ENCODE measurements at regions not wholly inside any gene's neighbourhood (a gene's known extent, or its start where the extent isn't known, plus 50 kb on each side); places are given as distances from the start of the nearest gene placed in this dataset.
"Not testable (repeated sequence)": the region's sequence is repeated elsewhere in the genome, so short reads cannot be mapped to it uniquely, and the experiment has no call there.

GRCh38 chr5:74536658-74537057 is 103.9 kb downstream of the ENC1 start:
- intact Hi-C loops (cut with DNase I, micrococcal nuclease) = no loop called here
- ATAC-seq = no peak
- DNase-seq = no peak

DNA sequence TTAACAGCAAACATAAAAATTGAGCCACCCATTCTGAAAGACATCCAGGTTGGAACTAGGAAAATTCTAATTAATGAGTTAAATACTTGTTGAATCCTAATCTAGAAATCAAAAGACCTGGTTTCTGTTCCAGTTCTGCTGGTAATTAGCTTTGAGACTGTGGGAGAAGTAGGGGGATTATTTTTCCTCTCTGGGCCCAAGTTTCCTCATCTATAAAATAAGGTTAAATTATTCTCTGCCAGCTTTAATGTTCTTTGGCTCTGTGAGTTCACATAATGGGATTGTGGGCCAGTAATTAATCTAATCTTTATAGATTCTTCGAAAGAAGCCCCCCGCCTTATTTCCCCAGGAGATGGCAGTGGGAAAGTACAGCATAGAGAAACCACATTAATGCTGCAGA is 104.6 kb downstream of the ENC1 start:
- no peak for DNase-seq
- intact Hi-C loops (cut with DNase I, micrococcal nuclease) = no loop called here

DNA sequence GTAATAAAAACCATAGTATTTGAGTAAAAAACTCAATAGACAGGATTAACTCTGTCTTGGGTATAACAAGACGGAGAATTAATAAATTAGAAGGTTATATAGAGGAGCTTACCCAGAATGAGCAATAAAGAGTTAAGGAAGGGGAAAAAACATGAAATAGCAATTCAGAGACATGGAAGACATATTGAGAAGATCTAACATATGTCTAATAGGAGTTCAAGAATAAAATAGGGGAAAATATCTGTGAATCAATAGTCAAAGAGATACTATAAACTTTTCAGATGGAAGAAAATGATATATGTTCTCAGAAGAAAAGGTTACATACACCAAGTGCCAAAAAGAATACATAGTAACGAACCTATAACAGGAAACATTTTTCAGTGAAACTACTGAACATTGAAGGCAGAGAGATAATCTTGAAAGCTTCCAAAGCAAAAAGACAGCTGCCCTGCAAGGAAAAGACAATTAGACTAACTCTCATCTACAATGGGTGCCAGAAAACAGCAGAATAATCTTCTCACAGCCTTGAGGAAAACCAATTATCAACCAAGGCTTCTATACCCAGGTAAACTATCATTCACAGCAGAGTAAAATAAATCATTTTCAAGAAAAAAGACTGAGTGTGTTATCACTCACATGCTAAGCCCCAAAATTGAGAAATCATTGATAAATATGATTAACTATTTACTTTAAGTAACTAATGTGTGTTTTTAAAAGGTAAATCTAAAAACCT is 106.0 kb downstream of the ENC1 start:
- intact Hi-C loops (cut with DNase I, micrococcal nuclease) = no loop called here
- no peak for DNase-seq
- no peak for ATAC-seq

More for the DNA sequence above, 104.6 kb downstream of the ENC1 start:
- ATAC-seq = no peak

- intact Hi-C loops (cut with DNase I, micrococcal nuclease) = no loop called here
- DNase-seq = no peak
- ATAC-seq = no peak
These were observed 110.0 kb downstream of the ENC1 start for GRCh38 chr5:74530326-74531050.

GRCh38 chr5:74529101-74529500 is 111.4 kb downstream of the ENC1 start:
- DNase-seq (no peak), ATAC-seq (no peak)
- intact Hi-C loops (cut with DNase I, micrococcal nuclease) = no loop called here

- intact Hi-C loops (cut with DNase I, micrococcal nuclease) = no loop called here
- DNase-seq (no peak), ATAC-seq (no peak)
These were observed 114.4 kb downstream of the ENC1 start for GRCh38 chr5:74526111-74526510.

GRCh38 chr5:74524767-74525166 is 115.8 kb downstream of the ENC1 start:
- DNase-seq, ATAC-seq: not testable (repeated sequence)

GRCh38 chr5:74523698-74524097 is 116.8 kb downstream of the ENC1 start:
- DNase-seq; ATAC-seq; intact Hi-C loops (cut with DNase I, micrococcal nuclease): not testable (repeated sequence)

More at GRCh38 chr5:74524767-74525166, 115.8 kb downstream of the ENC1 start:
- intact Hi-C loops (cut with DNase I, micrococcal nuclease) = not testable (repeated sequence)

GRCh38 chr5:74522838-74523237 is 117.7 kb downstream of the ENC1 start:
- intact Hi-C loops (cut with DNase I, micrococcal nuclease); ATAC-seq; DNase-seq: not testable (repeated sequence)

DNA sequence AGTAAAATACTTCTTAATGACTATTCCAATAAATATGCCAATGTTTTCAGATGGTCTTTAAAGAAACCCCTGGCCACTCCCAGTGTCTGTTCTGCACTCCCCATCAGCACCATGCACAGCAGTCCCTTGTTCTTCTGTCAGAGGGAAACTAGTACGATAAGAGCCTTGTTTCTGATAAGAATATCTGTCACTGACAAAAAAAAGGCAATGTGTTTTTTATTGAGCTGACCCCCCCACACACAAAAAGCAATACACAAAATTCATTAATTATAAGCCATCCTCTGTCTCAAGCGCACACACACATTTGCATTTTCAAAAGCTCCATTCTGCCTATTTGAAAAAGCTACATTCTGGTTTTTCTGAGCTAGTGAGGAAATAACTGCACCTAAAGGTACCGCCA is 119.1 kb downstream of the ENC1 start:
- ATAC-seq (no peak), DNase-seq (no peak)
- intact Hi-C loops (cut with DNase I, micrococcal nuclease) = no loop called here

- DNase-seq (no peak), ATAC-seq (no peak)
- intact Hi-C loops (cut with DNase I, micrococcal nuclease) = no loop called here
These were observed 120.8 kb downstream of the ENC1 start for GRCh38 chr5:74519679-74520078.

DNA sequence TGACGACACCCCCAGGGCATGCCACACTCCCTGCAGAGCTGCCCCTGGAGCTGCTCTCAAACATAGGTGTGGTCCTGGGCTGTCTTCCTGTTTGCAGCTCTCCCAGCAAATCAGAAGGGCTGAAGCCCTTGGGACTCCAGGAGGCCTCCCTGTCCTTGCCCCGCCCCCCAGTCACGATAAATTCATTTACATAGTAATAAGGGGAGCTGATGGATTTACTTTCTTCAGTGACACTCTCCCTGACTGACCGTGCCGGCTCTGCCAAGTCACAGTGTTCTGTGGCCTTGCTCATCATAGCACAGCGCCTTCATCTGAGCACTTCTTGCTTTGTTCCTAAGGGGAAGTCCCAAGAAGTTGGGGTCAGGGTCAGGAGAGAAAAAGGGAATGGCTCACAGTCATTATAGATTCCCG is 121.4 kb downstream of the ENC1 start:
- DNase-seq (peak; percentile 28 to 29), ATAC-seq (peak; percentile 81)
- intact Hi-C loops (cut with DNase I, micrococcal nuclease) = no loop called here

- intact Hi-C loops (cut with DNase I, micrococcal nuclease) = no loop called here
- no peak for ATAC-seq
- DNase-seq = no peak
These were observed 122.8 kb downstream of the ENC1 start for GRCh38 chr5:74517700-74518099.

DNA sequence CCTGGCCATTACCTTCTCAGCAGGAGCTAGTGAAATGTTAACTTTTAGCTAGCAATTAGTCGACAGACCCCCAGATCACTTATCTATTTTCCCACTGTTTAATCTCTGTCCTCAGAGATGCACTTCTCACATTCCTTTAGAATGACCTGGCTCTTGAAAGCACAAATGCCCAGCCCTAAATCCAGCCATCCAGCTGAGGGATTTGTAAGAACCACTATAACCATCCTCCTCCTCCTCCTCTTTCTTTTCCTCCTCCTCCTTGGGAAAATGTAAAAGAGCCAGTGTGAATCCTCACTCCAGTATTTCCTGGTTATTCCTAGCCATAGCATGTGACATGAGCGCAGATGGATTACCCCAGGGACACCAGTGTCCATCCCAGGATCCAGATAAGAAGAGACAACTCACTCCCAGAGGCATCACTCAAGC is 124.3 kb downstream of the ENC1 start:
- DNase-seq = no peak
- intact Hi-C loops (cut with DNase I, micrococcal nuclease) = no loop called here

DNA sequence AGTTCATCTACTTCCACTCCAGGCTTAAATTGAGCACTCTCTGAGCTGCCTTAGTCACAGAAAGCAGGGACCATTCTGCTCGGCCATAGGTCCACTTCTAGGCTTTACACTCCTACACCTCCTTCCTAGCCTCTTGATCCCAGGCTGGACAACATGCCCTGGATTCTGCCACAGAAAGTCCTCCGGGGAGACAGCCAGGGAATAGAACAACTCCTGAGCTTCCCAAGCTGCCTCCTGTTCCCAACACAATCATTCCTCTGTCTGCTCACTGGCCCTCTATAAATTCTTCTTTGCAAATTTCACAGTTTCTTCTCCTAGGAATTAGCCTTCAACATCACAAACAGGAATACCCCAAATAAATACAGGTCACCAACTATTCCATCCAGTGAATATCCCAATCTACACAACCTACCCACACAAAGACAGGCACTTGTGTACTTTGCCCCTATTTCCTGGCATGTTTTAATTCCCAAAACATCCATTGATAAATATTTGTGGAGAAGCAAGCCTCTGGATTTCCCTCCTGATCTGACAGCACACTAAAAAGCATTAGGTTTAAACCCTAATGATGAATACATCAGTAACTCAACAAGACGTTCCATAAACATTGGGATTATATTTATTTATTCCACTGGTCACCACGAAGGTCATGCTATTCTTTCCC is 125.5 kb downstream of the ENC1 start:
- intact Hi-C loops (cut with DNase I, micrococcal nuclease) = no loop called here
- no peak for DNase-seq
- no peak for ATAC-seq

More for the DNA sequence above, 124.3 kb downstream of the ENC1 start:
- ATAC-seq = no peak

- DNase-seq; intact Hi-C loops (cut with DNase I, micrococcal nuclease); ATAC-seq: not testable (repeated sequence)
These were observed 128.8 kb downstream of the ENC1 start for GRCh38 chr5:74511770-74512169.

GRCh38 chr5:74510476-74511075 is 130.0 kb downstream of the ENC1 start:
- ATAC-seq (no peak), DNase-seq (no peak)
- intact Hi-C loops (cut with DNase I, micrococcal nuclease) = no loop called here

DNA sequence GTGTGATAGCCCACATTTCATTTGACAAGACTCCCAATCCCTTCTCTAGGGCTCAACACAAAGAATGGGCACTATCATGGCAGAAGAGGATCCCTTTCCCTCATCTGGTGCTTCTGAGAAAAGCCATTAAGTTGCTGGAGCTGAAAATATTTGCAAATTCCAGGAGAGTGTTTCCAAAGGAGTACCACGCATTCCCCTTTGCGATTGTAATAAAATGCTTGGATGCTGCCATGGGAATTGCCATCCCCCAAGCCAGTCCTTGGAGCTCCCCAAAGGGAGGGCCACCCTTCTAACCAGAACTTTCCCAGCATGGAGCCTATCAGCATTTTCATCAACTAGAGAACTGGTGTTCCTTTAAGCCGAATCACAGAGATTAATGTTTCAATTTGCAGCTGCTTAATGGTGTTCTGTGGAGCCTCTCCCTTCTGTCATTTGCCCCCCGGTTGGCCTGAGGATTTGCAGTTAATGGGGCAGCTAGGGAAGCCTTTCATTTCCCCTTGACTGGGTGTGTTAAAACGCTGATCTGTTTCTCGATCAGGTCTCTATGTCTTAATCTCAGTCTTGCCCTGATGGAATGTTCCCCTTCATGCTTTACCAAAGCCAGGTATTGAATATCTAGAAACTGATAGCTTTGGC is 133.0 kb downstream of the ENC1 start:
- DNase-seq (no peak), ATAC-seq (no peak)
- intact Hi-C loops (cut with DNase I, micrococcal nuclease) = no loop called here

- no peak for DNase-seq
- intact Hi-C loops (cut with DNase I, micrococcal nuclease) = no loop called here
- ATAC-seq = no peak
These were observed 134.4 kb downstream of the ENC1 start for GRCh38 chr5:74506119-74506518.

Data from left colon (tissue), 2 donors.